Breast epithelium (tissue), 4 donors: ENCODE measurements at regions not wholly inside any gene's neighbourhood (a gene's known extent, or its start where the extent isn't known, plus 50 kb on each side); places are given as distances from the start of the nearest gene placed in this dataset.

ENCODE experiments used
- DNase-seq, 2 donors: peaks; one replicate each; pipeline ENCODE4 v3.0.0-alpha.2; 2019; ENCODE audit warnings: low spot score in 2 of 2
- H3K27ac ChIP-seq, 2 donors: fragments of 200-600 bp; sonication (generic) in 1 of 2; one replicate each; pipeline ENCODE4 v1.5.1; 2016 to 2019; ENCODE audit warnings: mild to moderate bottlenecking in 1 of 2
- H3K27me3 ChIP-seq, 2 donors: fragments of 200-600 bp; sonication (generic) in 1 of 2; one replicate each; pipeline versions ENCODE4 v1.5.1 to v1.6.0; 2017 to 2019; ENCODE audit warnings: control low read depth in 1 of 2, mild to moderate bottlenecking in 1 of 2
- H3K36me3 ChIP-seq: fragments of 200-600 bp; one replicate; pipeline ENCODE4 v1.5.1; 2019
- H3K4me1 ChIP-seq, 2 donors: fragments of 200-600 bp; sonication (generic); one replicate each; pipeline ENCODE4 v1.5.1; 2016 to 2019; ENCODE audit warnings: control low read depth in 1 of 2
- H3K4me3 ChIP-seq, 3 donors: fragments of 200-600 bp; sonication (generic); 1 replicate in 2 of 3; 2 replicates in 1 of 3; pipeline ENCODE4 v1.5.1; 2016 to 2019; ENCODE audit warnings: mild to moderate bottlenecking in 3 of 3, moderate library complexity in 2 of 3
- H3K9me3 ChIP-seq, 2 donors: fragments of 200-600 bp; sonication (generic) in 1 of 2; one replicate each; pipeline ENCODE4 v1.5.1; 2016 to 2019; ENCODE audit warnings: control low read depth in 1 of 2
- POLR2A ChIP-seq: fragments of 450-650 bp; IDR thresholded peaks from one replicate; pipeline ENCODE4 v1.6.1; 2016; ENCODE audit warnings: antibody characterized with exemption, mild to moderate bottlenecking, moderate library complexity
- POLR2AphosphoS5 ChIP-seq, 3 donors: sonication (generic); formaldehyde crosslinking; IDR thresholded peaks; one replicate each; pipeline ENCODE4 v1.6.1; 2017; ENCODE audit warnings: antibody characterized with exemption in 3 of 3
- intact Hi-C: fragments of 100-400 bp; cut with DNase I; formaldehyde crosslinking; loops from one replicate; pipeline ENCODE4 v1.15.1; 2023; ENCODE audit warnings: low total_unique reads
- TF ChIP-seq, protein P1 (sequence below), 3 donors: fragments of 450-650 bp; IDR thresholded peaks; one replicate each; pipeline ENCODE4 v1.5.1; 2016 to 2017; ENCODE audit warnings: antibody characterized with exemption in 3 of 3, mild to moderate bottlenecking in 3 of 3, moderate library complexity in 3 of 3

GRCh38 chr22:49620003-49620556 is 207.6 kb downstream of the BRD1 start:
- intact Hi-C loops = no loop called here
- TF ChIP-seq, protein P1, sequence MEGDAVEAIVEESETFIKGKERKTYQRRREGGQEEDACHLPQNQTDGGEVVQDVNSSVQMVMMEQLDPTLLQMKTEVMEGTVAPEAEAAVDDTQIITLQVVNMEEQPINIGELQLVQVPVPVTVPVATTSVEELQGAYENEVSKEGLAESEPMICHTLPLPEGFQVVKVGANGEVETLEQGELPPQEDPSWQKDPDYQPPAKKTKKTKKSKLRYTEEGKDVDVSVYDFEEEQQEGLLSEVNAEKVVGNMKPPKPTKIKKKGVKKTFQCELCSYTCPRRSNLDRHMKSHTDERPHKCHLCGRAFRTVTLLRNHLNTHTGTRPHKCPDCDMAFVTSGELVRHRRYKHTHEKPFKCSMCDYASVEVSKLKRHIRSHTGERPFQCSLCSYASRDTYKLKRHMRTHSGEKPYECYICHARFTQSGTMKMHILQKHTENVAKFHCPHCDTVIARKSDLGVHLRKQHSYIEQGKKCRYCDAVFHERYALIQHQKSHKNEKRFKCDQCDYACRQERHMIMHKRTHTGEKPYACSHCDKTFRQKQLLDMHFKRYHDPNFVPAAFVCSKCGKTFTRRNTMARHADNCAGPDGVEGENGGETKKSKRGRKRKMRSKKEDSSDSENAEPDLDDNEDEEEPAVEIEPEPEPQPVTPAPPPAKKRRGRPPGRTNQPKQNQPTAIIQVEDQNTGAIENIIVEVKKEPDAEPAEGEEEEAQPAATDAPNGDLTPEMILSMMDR (IDR thresholded peaks at IDR 0.05) = no peak
- Histone ChIP-seq H3K36me3 (no peaks in the 10 kb centered on the region), H3K27me3 (peaks cover 0 to 68% of the 10 kb centered on the region in 2 donors), H3K4me1 (no peaks in the 10 kb centered on the region), H3K27ac (no peak overlapping the region), H3K9me3 (peaks cover 0 to 11% of the 10 kb centered on the region in 2 donors), H3K4me3 (no peak overlapping the region)
- no peak for DNase-seq

DNA sequence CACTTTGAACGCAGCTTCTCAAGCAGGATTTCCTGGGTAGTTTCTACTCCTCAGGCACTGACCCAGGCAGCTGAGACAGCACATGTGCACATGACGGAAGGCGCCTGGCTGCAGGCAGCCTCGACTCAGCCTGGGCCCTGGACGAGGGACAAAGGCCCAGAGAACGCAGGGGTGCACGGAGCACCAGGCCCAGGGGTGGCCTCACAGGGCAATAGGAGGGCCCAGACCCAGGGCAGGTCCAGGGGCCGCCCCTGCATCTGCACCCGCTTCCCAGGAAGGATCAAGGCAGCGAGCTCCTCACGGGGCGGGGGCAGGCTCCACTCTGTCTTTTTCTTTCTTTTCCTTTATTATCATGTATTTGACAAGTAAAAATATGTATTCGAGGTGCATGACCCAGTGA is 208.4 kb downstream of the BRD1 start:
- TF ChIP-seq, protein P1 (IDR thresholded peaks at IDR 0.05) = no peak
- TF ChIP-seq POLR2A (no peak), POLR2AphosphoS5 (IDR thresholded peaks at IDR 0.05) (no peak)
- intact Hi-C loops = no loop called here
- no peak for DNase-seq
- H3K27ac ChIP-seq = no peak overlapping the region
- H3K4me1 ChIP-seq = no peaks in the 10 kb centered on the region
- peaks cover 0 to 11% of the 10 kb centered on the region in 2 donors for H3K9me3 ChIP-seq
- H3K4me3 ChIP-seq = no peak overlapping the region
- peaks cover 0 to 63% of the 10 kb centered on the region in 2 donors for H3K27me3 ChIP-seq
- H3K36me3 ChIP-seq = no peaks in the 10 kb centered on the region

GRCh38 chr22:49618677-49618953 is 209.1 kb downstream of the BRD1 start:
- no peak for DNase-seq
- intact Hi-C loops = no loop called here
- H3K4me1 ChIP-seq = no peaks in the 10 kb centered on the region
- H3K4me3 ChIP-seq = no peak overlapping the region
- H3K9me3 ChIP-seq = peaks cover 0 to 14% of the 10 kb centered on the region in 2 donors
- no peaks in the 10 kb centered on the region for H3K36me3 ChIP-seq
- H3K27ac ChIP-seq = no peak overlapping the region
- H3K27me3 ChIP-seq = peaks cover 0 to 66% of the 10 kb centered on the region in 2 donors
- TF ChIP-seq, protein P1 (IDR thresholded peaks at IDR 0.05) = no peak
- no peak for TF ChIP-seq POLR2AphosphoS5 (IDR thresholded peaks at IDR 0.05)
- no peak for TF ChIP-seq POLR2A

DNA sequence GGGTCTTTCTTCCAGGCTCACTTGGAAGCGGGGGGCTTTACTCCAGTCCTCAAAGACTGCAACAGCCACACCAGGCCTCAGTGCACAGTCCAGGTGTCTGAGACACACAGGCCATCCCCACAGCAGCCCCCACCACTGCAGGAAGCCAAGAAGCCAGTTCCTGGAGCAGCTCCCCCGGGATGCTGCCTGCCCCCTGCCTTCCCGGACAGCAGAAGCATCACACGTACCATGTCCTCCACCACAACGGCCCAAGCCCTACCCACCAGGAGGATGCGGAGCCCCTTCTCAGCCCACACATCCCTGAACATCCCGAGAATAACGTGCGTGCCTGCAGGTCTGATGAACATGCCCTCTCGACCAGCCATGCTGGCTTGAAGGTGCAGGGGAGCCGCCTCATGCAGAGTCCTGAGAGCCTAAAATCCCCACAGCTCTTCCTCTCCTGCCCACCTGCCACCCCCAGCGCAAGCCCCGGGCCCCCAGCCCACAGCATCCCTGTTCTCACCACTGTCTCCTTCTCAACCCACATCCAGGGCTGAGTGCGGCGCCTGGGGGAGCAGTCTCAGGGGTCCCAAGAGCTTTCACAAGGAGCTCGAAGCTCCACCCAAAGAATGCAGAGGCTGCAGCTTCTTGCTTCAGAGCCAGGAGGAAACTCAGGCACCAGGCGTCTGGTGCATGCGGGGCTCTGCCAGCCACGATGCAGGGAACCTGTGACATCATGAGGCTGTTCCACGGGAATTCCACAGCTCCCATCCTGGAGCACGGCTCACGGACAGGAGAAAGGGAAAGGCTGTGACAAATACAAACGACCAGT is 209.6 kb downstream of the BRD1 start:
- Histone ChIP-seq H3K4me3 (no peak overlapping the region), H3K9me3 (peaks cover 5 to 20% of the 10 kb centered on the region in 2 donors), H3K4me1 (no peaks in the 10 kb centered on the region), H3K36me3 (no peaks in the 10 kb centered on the region), H3K27me3 (peaks cover 0 to 65% of the 10 kb centered on the region in 2 donors), H3K27ac (no peak overlapping the region)
- TF ChIP-seq POLR2AphosphoS5 (IDR thresholded peaks at IDR 0.05) (no peak), POLR2A (no peak)
- TF ChIP-seq, protein P1 (IDR thresholded peaks at IDR 0.05) = no peak
- no peak for DNase-seq
- intact Hi-C loops = no loop called here

DNA sequence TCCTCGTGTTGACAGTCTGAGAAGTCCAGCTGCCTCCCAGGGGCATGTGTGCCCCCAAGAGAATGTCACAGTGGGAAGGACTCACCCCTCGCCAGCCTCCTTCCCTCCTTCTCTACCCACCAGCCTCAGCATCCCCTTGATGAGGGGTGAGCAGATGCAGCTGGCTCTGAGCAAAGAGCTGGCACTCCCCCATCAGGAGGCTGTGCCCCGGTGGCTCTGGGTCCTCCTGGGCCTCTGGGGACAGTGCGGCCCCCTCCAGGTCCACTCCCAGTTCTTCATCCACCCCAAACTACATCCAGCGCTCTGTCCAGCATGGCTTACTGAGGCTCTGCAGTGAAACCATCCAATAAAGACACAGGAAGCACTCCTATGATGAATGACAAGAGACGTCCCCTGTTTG is 210.4 kb downstream of the BRD1 start:
- intact Hi-C loops = no loop called here
- DNase-seq = no peak
- no peaks in the 10 kb centered on the region for H3K4me1 ChIP-seq
- TF ChIP-seq POLR2AphosphoS5 (IDR thresholded peaks at IDR 0.05) = no peak
- TF ChIP-seq, protein P1 (IDR thresholded peaks at IDR 0.05) = no peak
- peaks cover 0 to 57% of the 10 kb centered on the region in 2 donors for H3K27me3 ChIP-seq
- no peak overlapping the region for H3K27ac ChIP-seq
- no peaks in the 10 kb centered on the region for H3K36me3 ChIP-seq
- H3K4me3 ChIP-seq = no peak overlapping the region
- peaks cover 10 to 22% of the 10 kb centered on the region in 2 donors for H3K9me3 ChIP-seq
